DND-41 (cell line): ENCODE measurements at regions not wholly inside any gene's neighbourhood (a gene's known extent, or its start where the extent isn't known, plus 50 kb on each side); places are given as distances from the start of the nearest gene placed in this dataset.

ENCODE experiments used
- ATAC-seq: fragments of 200-7000 bp; cut with Tn5 transposase; 3 replicates; pipeline ENCODE4 v1.9.1; 2021; ENCODE audit warnings: low read depth; ENCODE audit not compliant: insufficient read depth
- DNase-seq: peaks from one replicate; pipeline ENCODE4 v3.0.0-alpha.2; 2020
- H2AFZ ChIP-seq: 2 replicates; pipeline ENCODE4 v1.6.0; 2012; ENCODE audit warnings: low read depth, low read length
- H3K27ac ChIP-seq: 2 replicates; pipeline ENCODE4 v1.5.1; 2012; ENCODE audit warnings: low read length, inconsistent platforms
- H3K27me3 ChIP-seq: fragments of 200-600 bp; sonication (generic); 2 replicates; pipeline ENCODE4 v1.6.0; 2012; ENCODE audit warnings: low read length, mild to moderate bottlenecking, inconsistent platforms; ENCODE audit not compliant: insufficient read depth, poor library complexity
- H3K36me3 ChIP-seq: 2 replicates; pipeline ENCODE4 v1.5.1; 2012; ENCODE audit warnings: low read length, inconsistent platforms; ENCODE audit not compliant: insufficient read depth
- H3K4me1 ChIP-seq: 2 replicates; pipeline ENCODE4 v1.5.1; 2012; ENCODE audit warnings: mild to moderate bottlenecking, low read length; ENCODE audit not compliant: insufficient read depth
- H3K4me2 ChIP-seq: 2 replicates; pipeline ENCODE4 v1.6.0; 2012; ENCODE audit warnings: mild to moderate bottlenecking, moderate library complexity, low read length, inconsistent platforms; ENCODE audit not compliant: insufficient read depth
- H3K4me3 ChIP-seq, 2 experiments: fragments of 200-600 bp in 1 of 2; shearing (Covaris generic) in 1 of 2; 2 replicates each; pipeline ENCODE4 v1.5.1; 2012 to 2016; ENCODE audit warnings: inconsistent platforms in 2 of 2, low read length in 2 of 2, mild to moderate bottlenecking in 2 of 2, low read depth in 1 of 2, moderate library complexity in 1 of 2
- H3K79me2 ChIP-seq: 2 replicates; pipeline ENCODE4 v1.6.0; 2012; ENCODE audit warnings: low read length, inconsistent platforms; ENCODE audit not compliant: insufficient read depth
- H3K9ac ChIP-seq: 2 replicates; pipeline ENCODE4 v1.6.0; 2012; ENCODE audit warnings: low read depth, mild to moderate bottlenecking, inconsistent platforms, low read length, moderate library complexity
- H3K9me3 ChIP-seq: 2 replicates; pipeline ENCODE4 v1.5.1; 2012; ENCODE audit warnings: low read length, moderate library complexity, mild to moderate bottlenecking, inconsistent platforms; ENCODE audit not compliant: insufficient read depth, severe bottlenecking
- H4K20me1 ChIP-seq: 2 replicates; pipeline ENCODE4 v1.6.0; 2012; ENCODE audit warnings: low read length; ENCODE audit not compliant: insufficient read depth
- EZH2 ChIP-seq: IDR thresholded peaks from 3 replicates; pipeline ENCODE4 v1.6.1; 2012; ENCODE audit warnings: borderline replicate concordance, low read depth, mild to moderate bottlenecking, moderate library complexity, low read length, inconsistent platforms; ENCODE audit not compliant: severe bottlenecking
- TF ChIP-seq, protein P1 (sequence below): IDR thresholded peaks from 2 replicates; pipeline ENCODE4 v1.5.1; 2012; ENCODE audit warnings: borderline replicate concordance, low read length, moderate library complexity, mild to moderate bottlenecking; ENCODE audit not compliant: poor library complexity, severe bottlenecking; ENCODE audit errors: extremely low read depth

GRCh38 chr20:57965441-57965840, 255.6 kb upstream of the PMEPA1 start:
- Histone ChIP-seq H3K36me3 (no peaks in the 10 kb centered on the region), H3K4me2 (no peak overlapping the region), H4K20me1 (no peaks in the 10 kb centered on the region), H3K4me1 (no peaks in the 10 kb centered on the region), H3K9ac (no peak overlapping the region), H3K9me3 (no peaks in the 10 kb centered on the region), H2AFZ (no peak overlapping the region), H3K27me3 (peaks cover 10% of the 10 kb centered on the region), H3K79me2 (no peaks in the 10 kb centered on the region), H3K4me3 (no peak overlapping the region), H3K27ac (no peak overlapping the region)
- TF ChIP-seq, protein P1, sequence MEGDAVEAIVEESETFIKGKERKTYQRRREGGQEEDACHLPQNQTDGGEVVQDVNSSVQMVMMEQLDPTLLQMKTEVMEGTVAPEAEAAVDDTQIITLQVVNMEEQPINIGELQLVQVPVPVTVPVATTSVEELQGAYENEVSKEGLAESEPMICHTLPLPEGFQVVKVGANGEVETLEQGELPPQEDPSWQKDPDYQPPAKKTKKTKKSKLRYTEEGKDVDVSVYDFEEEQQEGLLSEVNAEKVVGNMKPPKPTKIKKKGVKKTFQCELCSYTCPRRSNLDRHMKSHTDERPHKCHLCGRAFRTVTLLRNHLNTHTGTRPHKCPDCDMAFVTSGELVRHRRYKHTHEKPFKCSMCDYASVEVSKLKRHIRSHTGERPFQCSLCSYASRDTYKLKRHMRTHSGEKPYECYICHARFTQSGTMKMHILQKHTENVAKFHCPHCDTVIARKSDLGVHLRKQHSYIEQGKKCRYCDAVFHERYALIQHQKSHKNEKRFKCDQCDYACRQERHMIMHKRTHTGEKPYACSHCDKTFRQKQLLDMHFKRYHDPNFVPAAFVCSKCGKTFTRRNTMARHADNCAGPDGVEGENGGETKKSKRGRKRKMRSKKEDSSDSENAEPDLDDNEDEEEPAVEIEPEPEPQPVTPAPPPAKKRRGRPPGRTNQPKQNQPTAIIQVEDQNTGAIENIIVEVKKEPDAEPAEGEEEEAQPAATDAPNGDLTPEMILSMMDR = no peak
- no peak for TF ChIP-seq EZH2
- DNase-seq = no peak
- ATAC-seq = no peak

- H3K27ac ChIP-seq = no peak overlapping the region
- TF ChIP-seq EZH2 = no peak
- TF ChIP-seq, protein P1 = no peak
- no peak overlapping the region for H3K4me3 ChIP-seq
- H3K4me2 ChIP-seq = no peak overlapping the region
- DNase-seq (no peak), ATAC-seq (no peak)
- peaks cover 10% of the 10 kb centered on the region for H3K27me3 ChIP-seq
- no peaks in the 10 kb centered on the region for H3K4me1 ChIP-seq
- H3K79me2 ChIP-seq = no peaks in the 10 kb centered on the region
- no peaks in the 10 kb centered on the region for H3K9me3 ChIP-seq
- no peaks in the 10 kb centered on the region for H4K20me1 ChIP-seq
- no peak overlapping the region for H2AFZ ChIP-seq
- no peaks in the 10 kb centered on the region for H3K36me3 ChIP-seq
- H3K9ac ChIP-seq = no peak overlapping the region
These were observed 254.4 kb upstream of the PMEPA1 start for GRCh38 chr20:57964011-57964862.

DNA sequence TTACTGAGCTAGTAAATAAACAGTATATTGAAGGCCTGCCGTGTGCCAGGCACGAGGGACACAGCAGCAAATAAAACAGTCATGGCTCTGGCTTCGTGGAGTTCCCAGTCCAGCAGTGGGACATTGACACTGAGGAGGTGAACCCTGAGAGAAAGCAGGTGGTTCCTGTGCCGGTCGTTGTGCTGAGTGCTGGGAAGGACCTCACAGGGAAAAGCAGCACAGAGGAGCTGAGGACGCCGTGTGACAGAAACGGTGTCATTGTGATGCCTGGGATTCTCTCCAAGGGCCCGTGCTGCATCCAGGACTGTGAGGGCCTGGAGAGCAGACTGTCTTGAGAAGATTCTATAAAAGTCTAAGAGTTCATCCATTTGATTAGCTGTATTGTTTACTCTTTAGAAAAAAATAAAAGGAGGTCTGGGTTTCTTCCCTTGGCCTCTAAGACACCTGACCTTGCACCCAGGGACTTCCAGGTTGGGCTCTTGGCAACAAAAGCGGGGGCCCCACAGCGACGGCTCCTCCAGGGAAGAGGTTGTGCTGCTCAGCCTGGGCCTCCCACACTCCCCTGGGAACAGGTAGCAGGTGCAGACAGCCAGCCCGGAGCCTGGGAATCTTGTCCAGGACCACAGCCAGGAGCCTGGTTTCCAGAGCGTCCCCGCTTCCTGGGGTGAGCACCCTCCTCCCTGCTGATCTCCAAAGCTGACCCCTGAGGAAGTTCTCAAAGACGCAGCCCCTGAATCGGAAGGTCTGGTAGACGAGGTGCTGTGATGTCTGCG, 251.2 kb upstream of the PMEPA1 start:
- H3K4me2 ChIP-seq = no peak overlapping the region
- H3K27me3 ChIP-seq = peaks cover 6% of the 10 kb centered on the region
- DNase-seq (no peak), ATAC-seq (no peak)
- H3K9ac ChIP-seq = no peak overlapping the region
- no peaks in the 10 kb centered on the region for H3K9me3 ChIP-seq
- no peak overlapping the region for H2AFZ ChIP-seq
- H3K36me3 ChIP-seq = no peaks in the 10 kb centered on the region
- H3K27ac ChIP-seq = no peak overlapping the region
- H3K4me3 ChIP-seq = no peak overlapping the region
- H3K79me2 ChIP-seq = no peaks in the 10 kb centered on the region
- H3K4me1 ChIP-seq = no peaks in the 10 kb centered on the region
- TF ChIP-seq EZH2 = no peak
- TF ChIP-seq, protein P1 = no peak
- no peaks in the 10 kb centered on the region for H4K20me1 ChIP-seq
